Neural cell (in vitro differentiated cells): ENCODE measurements at regions not wholly inside any gene's neighbourhood (a gene's known extent, or its start where the extent isn't known, plus 50 kb on each side); places are given as distances from the start of the nearest gene placed in this dataset.

Experiments used
- EZH2 ChIP-seq: fragments of 200-600, 300-800 bp; shearing (Covaris generic), sonication (generic); IDR thresholded peaks from 2 replicates; pipeline ENCODE4 v1.6.1; 2014; ENCODE audit warnings: antibody characterized with exemption, low read length, borderline replicate concordance, mild to moderate bottlenecking; ENCODE audit not compliant: insufficient read depth, poor library complexity, severe bottlenecking
- MXI1 ChIP-seq: fragments of 450-650 bp; conservative IDR thresholded peaks from 2 replicates; pipeline ENCODE4 v1.6.1; 2014; ENCODE audit warnings: antibody characterized with exemption, mild to moderate bottlenecking; ENCODE audit not compliant: poor library complexity, severe bottlenecking
- POLR2AphosphoS5 ChIP-seq: IDR thresholded peaks from 2 replicates; pipeline ENCODE4 v1.6.1; 2012
- TF ChIP-seq, protein P1 (sequence below): fragments of 450-650 bp; IDR thresholded peaks from 2 replicates; pipeline ENCODE4 v1.5.1; 2014; ENCODE audit warnings: antibody characterized with exemption, mild to moderate bottlenecking, moderate library complexity; ENCODE audit not compliant: poor library complexity, severe bottlenecking

DNA sequence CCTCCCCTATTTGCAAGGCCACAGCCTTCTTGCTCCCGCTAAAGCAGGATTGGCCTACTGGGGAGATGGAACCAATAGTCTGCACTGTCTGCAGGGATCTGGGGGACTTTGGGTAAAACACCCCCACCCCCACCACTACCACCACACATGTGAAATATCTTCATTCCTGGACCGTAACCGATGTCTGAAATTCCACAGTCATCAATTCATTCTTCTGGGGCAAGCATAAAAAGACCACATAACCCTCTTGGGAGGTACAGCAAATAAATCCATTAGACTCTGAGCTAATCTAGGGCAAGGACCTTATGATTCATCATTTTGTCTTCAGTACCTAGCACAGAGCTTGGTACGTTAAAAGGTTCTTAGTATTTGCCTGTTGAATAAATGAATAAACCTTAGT, 307.8 kb downstream of the GPAM start:
- TF ChIP-seq POLR2AphosphoS5 (no peak), EZH2 (no peak), MXI1 (no peak)
- TF ChIP-seq, protein P1, sequence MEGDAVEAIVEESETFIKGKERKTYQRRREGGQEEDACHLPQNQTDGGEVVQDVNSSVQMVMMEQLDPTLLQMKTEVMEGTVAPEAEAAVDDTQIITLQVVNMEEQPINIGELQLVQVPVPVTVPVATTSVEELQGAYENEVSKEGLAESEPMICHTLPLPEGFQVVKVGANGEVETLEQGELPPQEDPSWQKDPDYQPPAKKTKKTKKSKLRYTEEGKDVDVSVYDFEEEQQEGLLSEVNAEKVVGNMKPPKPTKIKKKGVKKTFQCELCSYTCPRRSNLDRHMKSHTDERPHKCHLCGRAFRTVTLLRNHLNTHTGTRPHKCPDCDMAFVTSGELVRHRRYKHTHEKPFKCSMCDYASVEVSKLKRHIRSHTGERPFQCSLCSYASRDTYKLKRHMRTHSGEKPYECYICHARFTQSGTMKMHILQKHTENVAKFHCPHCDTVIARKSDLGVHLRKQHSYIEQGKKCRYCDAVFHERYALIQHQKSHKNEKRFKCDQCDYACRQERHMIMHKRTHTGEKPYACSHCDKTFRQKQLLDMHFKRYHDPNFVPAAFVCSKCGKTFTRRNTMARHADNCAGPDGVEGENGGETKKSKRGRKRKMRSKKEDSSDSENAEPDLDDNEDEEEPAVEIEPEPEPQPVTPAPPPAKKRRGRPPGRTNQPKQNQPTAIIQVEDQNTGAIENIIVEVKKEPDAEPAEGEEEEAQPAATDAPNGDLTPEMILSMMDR: no peak
